Psoas muscle (tissue), 7 donors: ENCODE measurements at regions not wholly inside any gene's neighbourhood (a gene's known extent, or its start where the extent isn't known, plus 50 kb on each side); places are given as distances from the start of the nearest gene placed in this dataset.

Experiments used
- ATAC-seq, 4 donors: fragments of 200-7000 bp; cut with Tn5 transposase; one replicate each; pipeline ENCODE4 v1.9.1; 2020; ENCODE audit warnings: moderate library complexity in 3 of 4, mild to moderate bottlenecking in 2 of 4
- DNase-seq, 2 donors: peaks; one replicate each; pipeline ENCODE4 v3.0.0-alpha.2; 2020
- H3K27ac ChIP-seq: fragments of 200-600 bp; one replicate; pipeline ENCODE4 v1.8.0; 2022
- H3K27me3 ChIP-seq, 3 donors: fragments of 200-600 bp in 1 of 3; one replicate each; pipeline versions ENCODE4 v1.6.1 to v1.8.0; 2013 to 2022; ENCODE audit warnings: low read length in 2 of 3, mild to moderate bottlenecking in 2 of 3, moderate library complexity in 1 of 3; ENCODE audit not compliant: insufficient read depth in 3 of 3
- H3K36me3 ChIP-seq, 2 donors: fragments of 200-600 bp in 1 of 2; one replicate each; pipeline versions ENCODE4 v1.6.1 to v1.8.0; 2013 to 2022; ENCODE audit warnings: low read depth in 1 of 2, mild to moderate bottlenecking in 1 of 2, moderate library complexity in 1 of 2; ENCODE audit not compliant: insufficient read depth in 1 of 2
- H3K4me1 ChIP-seq: fragments of 200-600 bp; one replicate; pipeline ENCODE4 v1.8.0; 2022
- H3K4me3 ChIP-seq: fragments of 200-600 bp; one replicate; pipeline ENCODE4 v1.8.0; 2022; ENCODE audit warnings: mild to moderate bottlenecking
- H3K9me3 ChIP-seq: fragments of 200-600 bp; one replicate; pipeline ENCODE4 v1.8.0; 2022
- CTCF ChIP-seq: fragments of 200-600 bp; IDR thresholded peaks from one replicate; pipeline ENCODE4 v1.8.0; 2022; ENCODE audit warnings: antibody characterized with exemption
- WGBS, 3 donors: extraction: QIAGEN DNeasy Blood & Tissue Kit; methylation state at CpG; one replicate each; pipeline versions ENCODE4 v1.1.6 to v1.1.7; 2013; 5-methylcytosine and 5-hydroxymethylcytosine counted together
- intact Hi-C, 2 donors: fragments of 100-400 bp; cut with DNase I; formaldehyde crosslinking; loops; one replicate each; pipeline versions ENCODE4 v1.11.0 to v1.14.2; 2022
- donor health status: healthy with polysubstance abuse.
- donor health status: DM: no; HTN: no; CAD: no; lungs with moderate emphysema.
- donor health status: Bipolar disorder and iron deficiency.
- donor health status: healthy.
- donor health status: DM: yes; HTN: yes; CAD: no.
- donor health status: DM: no; HTN: no; CAD: no.
- donor health status: DM: yes; HTN: yes; CAD: no.

- WGBS, 3 donors, result 84 to 90% (median 86%) methylated on average over 2 of the region's 2 CpGs
- no peak overlapping the region for H3K27ac ChIP-seq
- no peak for DNase-seq
- no peak overlapping the region for H3K4me3 ChIP-seq
- H3K36me3 ChIP-seq, result no peaks in the 10 kb centered on the region
- no peaks in the 10 kb centered on the region for H3K27me3 ChIP-seq
- intact Hi-C loops, result no loop called here
- ATAC-seq, result no peak
- no peak for TF ChIP-seq CTCF
- H3K9me3 ChIP-seq, result no peaks in the 10 kb centered on the region
- no peaks in the 10 kb centered on the region for H3K4me1 ChIP-seq
Measured at GRCh38 chr6:98514073-98514720, 320.2 kb upstream of the POU3F2 start.

GRCh38 chr6:98514796-98515195 lies 319.6 kb upstream of the POU3F2 start:
- no peak for ATAC-seq
- 74 to 78% (median 77%) methylated on average over 1 of the region's 1 CpG for WGBS, 3 donors
- Histone ChIP-seq H3K27me3 (no peaks in the 10 kb centered on the region), H3K36me3 (no peaks in the 10 kb centered on the region), H3K4me3 (no peak overlapping the region), H3K4me1 (no peaks in the 10 kb centered on the region), H3K9me3 (no peaks in the 10 kb centered on the region), H3K27ac (no peak overlapping the region)
- intact Hi-C loops, result no loop called here
- no peak for DNase-seq
- no peak for TF ChIP-seq CTCF

- 47 to 51% (median 50%) methylated on average over 2 of the region's 2 CpGs for WGBS, 3 donors
- H3K9me3 ChIP-seq, result peaks cover 4% of the 10 kb centered on the region
- H3K4me3 ChIP-seq, result no peak overlapping the region
- intact Hi-C loops, result no loop called here
- no peaks in the 10 kb centered on the region for H3K4me1 ChIP-seq
- TF ChIP-seq CTCF, result no peak
- ATAC-seq (no peak), DNase-seq (no peak)
- H3K36me3 ChIP-seq, result no peaks in the 10 kb centered on the region
- no peak overlapping the region for H3K27ac ChIP-seq
- H3K27me3 ChIP-seq, result no peaks in the 10 kb centered on the region
Measured at GRCh38 chr6:98516206-98516605, 318.2 kb upstream of the POU3F2 start.

- intact Hi-C loops, result no loop called here
- ATAC-seq, result no peak
- Histone ChIP-seq H3K36me3 (no peaks in the 10 kb centered on the region), H3K4me3 (no peak overlapping the region), H3K9me3 (peaks cover 4% of the 10 kb centered on the region), H3K4me1 (no peaks in the 10 kb centered on the region), H3K27me3 (no peaks in the 10 kb centered on the region), H3K27ac (no peak overlapping the region)
- no peak for TF ChIP-seq CTCF
- 26 to 30% (median 28%) methylated on average over 4 of the region's 4 CpGs for WGBS, 3 donors
- DNase-seq, result no peak
Measured at GRCh38 chr6:98516866-98517265, 317.5 kb upstream of the POU3F2 start.

GRCh38 chr6:98525860-98526259 lies 308.5 kb upstream of the POU3F2 start:
- H3K36me3 ChIP-seq, result no peaks in the 10 kb centered on the region
- H3K4me1 ChIP-seq, result no peaks in the 10 kb centered on the region
- no peak overlapping the region for H3K4me3 ChIP-seq
- H3K27ac ChIP-seq, result no peak overlapping the region
- no peaks in the 10 kb centered on the region for H3K27me3 ChIP-seq
- no peak for DNase-seq
- TF ChIP-seq CTCF, result no peak
- 16 to 25% (median 22%) methylated on average over 3 of the region's 3 CpGs for WGBS, 3 donors
- intact Hi-C loops, result no loop called here
- no peak for ATAC-seq
- H3K9me3 ChIP-seq, result no peaks in the 10 kb centered on the region
